ENCODE measurements at regions not wholly inside any gene's neighbourhood (a gene's known extent, or its start where the extent isn't known, plus 50 kb on each side); places are given as distances from the start of the nearest gene placed in this dataset.
"Not testable (repeated sequence)": the region's sequence is repeated elsewhere in the genome, so short reads cannot be mapped to it uniquely, and the experiment has no call there.

GRCh38 chr9:78713614-78714405 lies 416.9 kb downstream of the PSAT1 start:
- peak; percentile 15 for DNase-seq
- no peak overlapping the region for H3K4me2 ChIP-seq (ENCODE audit: low read depth, low read length)
- TF ChIP-seq EZH2 (optimal IDR thresholded peaks at IDR 0.05; ENCODE audit: low read depth, low read length) (no peak), CTCF (IDR thresholded peaks at IDR 0.05; ENCODE audit: low read length) (no peak), EZH2phosphoT487 (IDR thresholded peaks at IDR 0.05; ENCODE audit: low read length) (no peak)
- no peaks in the 10 kb centered on the region for H3K9me3 ChIP-seq (replicated peaks; ENCODE audit: insufficient read depth, low read length)
- H3K27me3 ChIP-seq (replicated peaks; ENCODE audit: insufficient read depth, low read length) = peaks cover 10% of the 10 kb centered on the region; the same call in 1 of the 2 replicates
- H2AFZ ChIP-seq (ENCODE audit: low read length) = no peak overlapping the region
- H3K4me3 ChIP-seq (ENCODE audit: low read length) = no peak overlapping the region
- no peak overlapping the region for H3K9ac ChIP-seq (ENCODE audit: low read length)
- H3K4me1 ChIP-seq (ENCODE audit: low read length) = no peaks in the 10 kb centered on the region
- no peaks in the 10 kb centered on the region for H3K36me3 ChIP-seq (replicated peaks; ENCODE audit: insufficient read depth, low read length)
- H3K27ac ChIP-seq (ENCODE audit: low read length) = no peak overlapping the region
- H3K9me2 ChIP-seq (replicated peaks; ENCODE audit: insufficient read depth, low read length) = no peaks in the 10 kb centered on the region
- no peaks in the 10 kb centered on the region for H3F3A ChIP-seq (ENCODE audit: insufficient read depth, low read length)
- no peaks in the 10 kb centered on the region for H3K79me2 ChIP-seq (ENCODE audit: low read length)
- H4K20me1 ChIP-seq (ENCODE audit: insufficient read depth, low read length) = no peaks in the 10 kb centered on the region

- no peak overlapping the region for H3K27ac ChIP-seq (ENCODE audit: low read length)
- no peaks in the 10 kb centered on the region for H3F3A ChIP-seq (ENCODE audit: insufficient read depth, low read length)
- no peaks in the 10 kb centered on the region for H3K4me1 ChIP-seq (ENCODE audit: low read length)
- no peaks in the 10 kb centered on the region for H3K9me3 ChIP-seq (replicated peaks; ENCODE audit: insufficient read depth, low read length)
- no peak for DNase-seq
- no peaks in the 10 kb centered on the region for H3K36me3 ChIP-seq (replicated peaks; ENCODE audit: insufficient read depth, low read length)
- no peaks in the 10 kb centered on the region for H3K9me2 ChIP-seq (replicated peaks; ENCODE audit: insufficient read depth, low read length)
- H3K9ac ChIP-seq (ENCODE audit: low read length) = no peak overlapping the region
- no peak overlapping the region for H3K4me3 ChIP-seq (ENCODE audit: low read length)
- no peaks in the 10 kb centered on the region for H3K79me2 ChIP-seq (ENCODE audit: low read length)
- H4K20me1 ChIP-seq (ENCODE audit: insufficient read depth, low read length) = no peaks in the 10 kb centered on the region
- 0 out of 2 replicates have a peak, but pooled peaks cover 3% of the 10 kb centered on the region for H3K27me3 ChIP-seq (replicated peaks; ENCODE audit: insufficient read depth, low read length)
- H3K4me2 ChIP-seq (ENCODE audit: low read depth, low read length) = no peak overlapping the region
- H2AFZ ChIP-seq (ENCODE audit: low read length) = no peak overlapping the region
- TF ChIP-seq EZH2phosphoT487 (IDR thresholded peaks at IDR 0.05; ENCODE audit: low read length) (no peak), EZH2 (optimal IDR thresholded peaks at IDR 0.05; ENCODE audit: low read depth, low read length) (no peak), CTCF (IDR thresholded peaks at IDR 0.05; ENCODE audit: low read length) (no peak)
Measured at GRCh38 chr9:78714576-78714975, 417.7 kb downstream of the PSAT1 start.

GRCh38 chr9:78719029-78719428 lies 422.1 kb downstream of the PSAT1 start:
- H3K4me3 ChIP-seq (ENCODE audit: low read length); H3K27ac ChIP-seq (ENCODE audit: low read length); H2AFZ ChIP-seq (ENCODE audit: low read length); H3K4me1 ChIP-seq (ENCODE audit: low read length); H3K36me3 ChIP-seq (replicated peaks; ENCODE audit: insufficient read depth, low read length); H3K4me2 ChIP-seq (ENCODE audit: low read depth, low read length); H3K9ac ChIP-seq (ENCODE audit: low read length); H3K27me3 ChIP-seq (replicated peaks; ENCODE audit: insufficient read depth, low read length); H3K79me2 ChIP-seq (ENCODE audit: low read length); H4K20me1 ChIP-seq (ENCODE audit: insufficient read depth, low read length); H3F3A ChIP-seq (ENCODE audit: insufficient read depth, low read length); H3K9me3 ChIP-seq (replicated peaks; ENCODE audit: insufficient read depth, low read length); H3K9me2 ChIP-seq (replicated peaks; ENCODE audit: insufficient read depth, low read length); DNase-seq: not testable (repeated sequence)

- DNase-seq = no peak
- H3K4me3 ChIP-seq (ENCODE audit: low read length) = no peak overlapping the region
- H3K4me2 ChIP-seq (ENCODE audit: low read depth, low read length) = no peak overlapping the region
- H3K9me3 ChIP-seq (replicated peaks; ENCODE audit: insufficient read depth, low read length) = no peaks in the 10 kb centered on the region
- no peaks in the 10 kb centered on the region; the same call in 1 of the 2 replicates for H3K9me2 ChIP-seq (replicated peaks; ENCODE audit: insufficient read depth, low read length)
- no peak overlapping the region for H2AFZ ChIP-seq (ENCODE audit: low read length)
- H4K20me1 ChIP-seq (ENCODE audit: insufficient read depth, low read length) = no peaks in the 10 kb centered on the region
- no peaks in the 10 kb centered on the region for H3F3A ChIP-seq (ENCODE audit: insufficient read depth, low read length)
- H3K36me3 ChIP-seq (replicated peaks; ENCODE audit: insufficient read depth, low read length) = no peaks in the 10 kb centered on the region
- H3K9ac ChIP-seq (ENCODE audit: low read length) = no peak overlapping the region
- no peaks in the 10 kb centered on the region for H3K27me3 ChIP-seq (replicated peaks; ENCODE audit: insufficient read depth, low read length)
- TF ChIP-seq CTCF (IDR thresholded peaks at IDR 0.05; ENCODE audit: low read length) (no peak), EZH2phosphoT487 (IDR thresholded peaks at IDR 0.05; ENCODE audit: low read length) (no peak)
- no peaks in the 10 kb centered on the region for H3K79me2 ChIP-seq (ENCODE audit: low read length)
- peaks cover 19% of the 10 kb centered on the region for H3K4me1 ChIP-seq (ENCODE audit: low read length)
- H3K27ac ChIP-seq (ENCODE audit: low read length) = no peak overlapping the region
Measured at GRCh38 chr9:78724896-78725295, 428.0 kb downstream of the PSAT1 start.
